OCI-LY7 (cell line): ENCODE measurements at regions not wholly inside any gene's neighbourhood (a gene's known extent, or its start where the extent isn't known, plus 50 kb on each side); places are given as distances from the start of the nearest gene placed in this dataset.

Experiments
- CTCF ChIP-seq: fragments of 200-600 bp; sonication (generic); conservative IDR thresholded peaks from 2 replicates; pipeline ENCODE4 v1.5.1; 2014; ENCODE audit warnings: mild to moderate bottlenecking, antibody characterized with exemption, low read length, moderate library complexity, mixed read lengths
- EZH2phosphoT487 ChIP-seq: fragments of 200-600 bp; sonication (generic); IDR thresholded peaks from 2 replicates; pipeline ENCODE4 v1.6.1; 2018; ENCODE audit warnings: low read depth, borderline replicate concordance, mild to moderate bottlenecking, mixed run types, antibody characterized with exemption, low read length, moderate library complexity, mixed read lengths

- TF ChIP-seq CTCF (no peak), EZH2phosphoT487 (no peak)
Observed at GRCh38 chr13:102461302-102461701, 59.5 kb upstream of the FGF14 start.
